ENCODE measurements at regions not wholly inside any gene's neighbourhood (a gene's known extent, or its start where the extent isn't known, plus 50 kb on each side); places are given as distances from the start of the nearest gene placed in this dataset.

- H3K36me3 Mint-ChIP-seq: no peaks in the 10 kb centered on the region
- no peaks in the 10 kb centered on the region for H3K4me1 Mint-ChIP-seq
- CTCF ChIA-PET: no interaction called here
- no peaks in the 10 kb centered on the region for H3K9me3 Mint-ChIP-seq
- no peak overlapping the region for H3K4me3 Mint-ChIP-seq
- no peak for DNase-seq
- H3K27ac Mint-ChIP-seq: no peak overlapping the region
- peaks cover 6% of the 10 kb centered on the region for H3K27me3 Mint-ChIP-seq
Measured at GRCh38 chr11:112511271-112511670, 250.6 kb upstream of the PLET1 start.

- Mint-ChIP-seq H3K4me3 (no peak overlapping the region), H3K9me3 (no peaks in the 10 kb centered on the region), H3K4me1 (peaks cover 3% of the 10 kb centered on the region), H3K36me3 (no peaks in the 10 kb centered on the region), H3K27me3 (peaks cover 6% of the 10 kb centered on the region), H3K27ac (no peak overlapping the region)
- DNase-seq: no peak
- CTCF ChIA-PET: no interaction called here
Measured at GRCh38 chr11:112511911-112512310, 251.3 kb upstream of the PLET1 start.

- Mint-ChIP-seq H3K4me1 (peaks cover 3% of the 10 kb centered on the region), H3K4me3 (no peak overlapping the region), H3K27ac (no peak overlapping the region), H3K27me3 (peaks cover 6% of the 10 kb centered on the region), H3K36me3 (no peaks in the 10 kb centered on the region), H3K9me3 (no peaks in the 10 kb centered on the region)
- CTCF ChIA-PET: no interaction called here
- no peak for DNase-seq
Measured at GRCh38 chr11:112513417-112513816, 252.8 kb upstream of the PLET1 start.

GRCh38 chr11:112514011-112514740 is 253.5 kb upstream of the PLET1 start:
- no peaks in the 10 kb centered on the region for H3K9me3 Mint-ChIP-seq
- H3K4me3 Mint-ChIP-seq: no peak overlapping the region
- peaks cover 3% of the 10 kb centered on the region for H3K4me1 Mint-ChIP-seq
- H3K27me3 Mint-ChIP-seq: peaks cover 6% of the 10 kb centered on the region
- no peak for DNase-seq
- H3K27ac Mint-ChIP-seq: no peak overlapping the region
- CTCF ChIA-PET: no interaction called here
- H3K36me3 Mint-ChIP-seq: no peaks in the 10 kb centered on the region

- Mint-ChIP-seq H3K36me3 (no peaks in the 10 kb centered on the region), H3K27me3 (peaks cover 9% of the 10 kb centered on the region), H3K4me1 (peaks cover 3% of the 10 kb centered on the region), H3K4me3 (no peak overlapping the region), H3K9me3 (no peaks in the 10 kb centered on the region), H3K27ac (no peak overlapping the region)
- DNase-seq: no peak
- CTCF ChIA-PET: interaction anchor here (1.0 kb wide), 1 partner anchor 9 kb away, joined by 3 read pairs; no protein-coding TSS in a partner anchor
Measured at GRCh38 chr11:112516261-112516660, 255.6 kb upstream of the PLET1 start.

GRCh38 chr11:112516755-112517154 is 256.1 kb upstream of the PLET1 start:
- Mint-ChIP-seq H3K36me3 (no peaks in the 10 kb centered on the region), H3K27me3 (peaks cover 13% of the 10 kb centered on the region), H3K4me3 (no peak overlapping the region), H3K9me3 (no peaks in the 10 kb centered on the region), H3K27ac (no peak overlapping the region), H3K4me1 (peaks cover 3% of the 10 kb centered on the region)
- CTCF ChIA-PET: interaction anchor here (0.7 kb wide), 1 partner anchor 71 kb away, joined by 3 read pairs; no protein-coding TSS in a partner anchor
- no peak for DNase-seq

- H3K4me3 Mint-ChIP-seq: no peak overlapping the region
- no peak for DNase-seq
- CTCF ChIA-PET: no interaction called here
- H3K9me3 Mint-ChIP-seq: no peaks in the 10 kb centered on the region
- no peak overlapping the region for H3K27ac Mint-ChIP-seq
- peaks cover 3% of the 10 kb centered on the region for H3K4me1 Mint-ChIP-seq
- H3K27me3 Mint-ChIP-seq: peaks cover 13% of the 10 kb centered on the region
- no peaks in the 10 kb centered on the region for H3K36me3 Mint-ChIP-seq
Measured at GRCh38 chr11:112518371-112518770, 257.7 kb upstream of the PLET1 start.

GRCh38 chr11:112519751-112520150 is 259.1 kb upstream of the PLET1 start:
- Mint-ChIP-seq H3K27me3 (peaks cover 12% of the 10 kb centered on the region), H3K9me3 (no peaks in the 10 kb centered on the region), H3K36me3 (no peaks in the 10 kb centered on the region), H3K27ac (no peak overlapping the region), H3K4me3 (no peak overlapping the region), H3K4me1 (peaks cover 3% of the 10 kb centered on the region)
- no peak for DNase-seq
- CTCF ChIA-PET: no interaction called here

GRCh38 chr11:112520354-112520753 is 259.7 kb upstream of the PLET1 start:
- Mint-ChIP-seq H3K4me1 (peaks cover 3% of the 10 kb centered on the region), H3K27me3 (peaks cover 12% of the 10 kb centered on the region), H3K9me3 (no peaks in the 10 kb centered on the region), H3K27ac (no peak overlapping the region), H3K4me3 (no peak overlapping the region), H3K36me3 (no peaks in the 10 kb centered on the region)
- DNase-seq: no peak
- CTCF ChIA-PET: no interaction called here

- Mint-ChIP-seq H3K9me3 (no peaks in the 10 kb centered on the region), H3K27me3 (peaks cover 26% of the 10 kb centered on the region), H3K36me3 (no peaks in the 10 kb centered on the region), H3K4me1 (no peaks in the 10 kb centered on the region), H3K4me3 (no peak overlapping the region), H3K27ac (no peak overlapping the region)
- DNase-seq: no peak
- CTCF ChIA-PET: interaction anchor here (0.6 to 1.3 kb wide), 2 partner anchors 68 to 242 kb away, joined by 3 read pairs; no protein-coding TSS in a partner anchor
Measured at GRCh38 chr11:112522536-112522935, 261.9 kb upstream of the PLET1 start.

GRCh38 chr11:112523031-112523430 is 262.4 kb upstream of the PLET1 start:
- H3K27ac Mint-ChIP-seq: no peak overlapping the region
- H3K4me1 Mint-ChIP-seq: no peaks in the 10 kb centered on the region
- DNase-seq: no peak
- peaks cover 26% of the 10 kb centered on the region for H3K27me3 Mint-ChIP-seq
- H3K36me3 Mint-ChIP-seq: no peaks in the 10 kb centered on the region
- H3K4me3 Mint-ChIP-seq: no peak overlapping the region
- CTCF ChIA-PET: interaction anchor here (1.3 kb wide), 1 partner anchor 243 kb away, joined by 3 read pairs; no protein-coding TSS in a partner anchor
- H3K9me3 Mint-ChIP-seq: no peaks in the 10 kb centered on the region

- DNase-seq: no peak
- Mint-ChIP-seq H3K27ac (no peak overlapping the region), H3K4me1 (no peaks in the 10 kb centered on the region), H3K9me3 (no peaks in the 10 kb centered on the region), H3K36me3 (no peaks in the 10 kb centered on the region), H3K4me3 (no peak overlapping the region), H3K27me3 (peaks cover 26% of the 10 kb centered on the region)
- CTCF ChIA-PET: no interaction called here
Measured at GRCh38 chr11:112523477-112523876, 262.8 kb upstream of the PLET1 start.

GRCh38 chr11:112523951-112524350 is 263.3 kb upstream of the PLET1 start:
- H3K27ac Mint-ChIP-seq: no peak overlapping the region
- CTCF ChIA-PET: no interaction called here
- H3K4me3 Mint-ChIP-seq: no peak overlapping the region
- DNase-seq: no peak
- H3K9me3 Mint-ChIP-seq: no peaks in the 10 kb centered on the region
- H3K4me1 Mint-ChIP-seq: no peaks in the 10 kb centered on the region
- H3K27me3 Mint-ChIP-seq: peaks cover 26% of the 10 kb centered on the region
- no peaks in the 10 kb centered on the region for H3K36me3 Mint-ChIP-seq

GRCh38 chr11:112524798-112525197 is 264.1 kb upstream of the PLET1 start:
- Mint-ChIP-seq H3K36me3 (no peaks in the 10 kb centered on the region), H3K4me1 (no peaks in the 10 kb centered on the region), H3K27ac (no peak overlapping the region), H3K4me3 (no peak overlapping the region), H3K27me3 (peaks cover 29% of the 10 kb centered on the region), H3K9me3 (no peaks in the 10 kb centered on the region)
- CTCF ChIA-PET: no interaction called here
- DNase-seq: no peak

GRCh38 chr11:112525270-112525669 is 264.6 kb upstream of the PLET1 start:
- no peak for DNase-seq
- Mint-ChIP-seq H3K36me3 (no peaks in the 10 kb centered on the region), H3K4me1 (no peaks in the 10 kb centered on the region), H3K4me3 (no peak overlapping the region), H3K9me3 (no peaks in the 10 kb centered on the region), H3K27ac (no peak overlapping the region), H3K27me3 (peaks cover 27% of the 10 kb centered on the region)
- CTCF ChIA-PET: no interaction called here

Measured in activated naive CD4-positive, alpha-beta T cell treated with anti-CD3 and anti-CD28 coated beads, Interleukin-2, amount 10 ng/mL, durations not matched to agents 7 days and 5 days (primary cell).